Spinal cord (tissue), 9 donors: ENCODE measurements at regions not wholly inside any gene's neighbourhood (a gene's known extent, or its start where the extent isn't known, plus 50 kb on each side); places are given as distances from the start of the nearest gene placed in this dataset.

ENCODE experiments used
- DNase-seq, 6 donors: peaks; one replicate each; pipeline versions ENCODE4 v3.0.0 to v3.0.0-alpha.2; 2013 to 2015; ENCODE audit warnings: low spot score in 6 of 6, low read depth in 4 of 6
- H3K27ac ChIP-seq: one replicate; pipeline ENCODE4 v1.5.1; 2013; ENCODE audit warnings: low read depth, low read length, control low read depth
- H3K27me3 ChIP-seq: one replicate; pipeline ENCODE4 v1.6.1; 2013; ENCODE audit warnings: low read length; ENCODE audit not compliant: control insufficient read depth, insufficient read depth
- H3K36me3 ChIP-seq: one replicate; pipeline ENCODE4 v1.6.1; 2013; ENCODE audit warnings: low read length; ENCODE audit not compliant: control insufficient read depth, insufficient read depth
- H3K4me1 ChIP-seq: one replicate; pipeline ENCODE4 v1.6.1; 2013; ENCODE audit warnings: low read length; ENCODE audit not compliant: control insufficient read depth, insufficient read depth
- H3K4me3 ChIP-seq: one replicate; pipeline ENCODE4 v1.5.1; 2013; ENCODE audit warnings: low read depth, low read length, control low read depth
- H3K9me3 ChIP-seq: one replicate; pipeline ENCODE4 v1.6.1; 2013; ENCODE audit warnings: low read length; ENCODE audit not compliant: control insufficient read depth, insufficient read depth
- WGBS: methylation state at CpG from one replicate; pipeline ENCODE4 v1.1.5; 2013; ENCODE audit warnings: missing lambda C conversion rate; ENCODE audit not compliant: insufficient coverage; 5-methylcytosine and 5-hydroxymethylcytosine counted together
- donor health status: healthy.

DNA sequence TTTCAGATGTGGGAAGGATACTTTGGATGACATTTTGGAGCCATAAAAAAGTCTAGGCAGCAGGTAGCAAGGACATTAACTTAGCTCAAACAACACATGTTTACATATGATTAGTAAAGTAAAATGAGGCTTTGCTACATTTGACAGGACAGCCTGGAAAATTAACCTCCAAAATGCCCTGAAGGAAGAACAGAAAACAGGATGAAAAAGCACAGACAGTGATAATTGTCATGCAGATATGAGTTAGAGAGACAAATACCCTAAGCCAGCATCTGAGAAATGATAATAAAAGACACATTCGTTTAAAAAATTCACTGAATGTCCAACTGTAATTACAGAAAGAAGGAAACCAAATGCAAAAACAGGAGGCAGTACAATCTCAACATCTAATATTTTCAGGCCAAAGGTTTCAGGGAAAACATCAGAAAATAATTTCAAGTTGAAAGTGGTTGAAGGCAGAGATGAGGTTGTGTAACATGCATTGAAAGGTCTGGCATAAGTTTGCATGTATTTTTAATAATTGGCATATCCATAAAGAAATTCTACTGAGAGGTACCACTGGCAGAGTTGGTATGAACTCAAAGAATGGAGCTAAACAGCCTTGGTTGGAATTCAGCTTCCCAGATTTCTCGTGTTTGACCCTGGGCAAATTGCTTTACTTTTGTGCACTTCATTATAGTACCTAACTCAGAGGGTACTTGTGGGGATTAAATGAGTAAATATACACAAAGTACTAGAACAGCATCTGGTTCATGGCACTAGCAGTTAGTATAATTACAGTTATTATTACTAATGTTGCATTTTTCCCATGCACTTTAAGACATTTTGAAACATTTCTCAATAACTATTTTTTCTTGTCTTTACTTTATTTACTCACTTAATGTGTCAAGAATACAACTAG, 54.4 kb upstream of the MAP9 start:
- no peaks in the 10 kb centered on the region for H3K4me1 ChIP-seq
- no peak overlapping the region for H3K27ac ChIP-seq
- H3K36me3 ChIP-seq, result no peaks in the 10 kb centered on the region
- no CpG with 5 or more reads among the region's 2 CpGs for WGBS
- DNase-seq, result no peak
- no peak overlapping the region for H3K4me3 ChIP-seq
- H3K9me3 ChIP-seq, result peaks cover 4% of the 10 kb centered on the region
- no peaks in the 10 kb centered on the region for H3K27me3 ChIP-seq

- H3K9me3 ChIP-seq, result peaks cover 4% of the 10 kb centered on the region
Measured at GRCh38 chr4:155428128-155428527, 51.4 kb upstream of the MAP9 start.

DNA sequence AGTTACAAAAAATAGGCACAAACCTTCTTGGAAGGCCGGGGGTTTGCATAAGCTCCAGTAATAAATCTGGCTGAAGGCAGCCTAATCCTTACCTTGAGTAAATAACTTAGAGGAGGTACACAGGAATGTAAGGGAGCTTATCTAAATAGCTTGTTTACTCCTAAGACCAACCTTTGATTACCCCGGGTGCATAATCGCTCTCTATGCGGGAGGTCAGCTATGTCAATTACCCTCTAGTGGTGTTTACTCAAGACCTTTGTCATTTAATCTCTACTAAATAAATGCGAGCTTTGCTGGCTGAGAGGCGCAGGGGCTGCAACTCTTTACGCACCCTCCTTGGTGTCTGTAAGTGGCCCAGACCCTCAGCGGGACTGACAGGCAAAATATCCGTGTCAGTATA, 50.2 kb upstream of the MAP9 start:
- H3K27me3 ChIP-seq, result no peaks in the 10 kb centered on the region
- no peaks in the 10 kb centered on the region for H3K4me1 ChIP-seq
- H3K36me3 ChIP-seq, result no peaks in the 10 kb centered on the region
- H3K27ac ChIP-seq, result no peak overlapping the region
- no peak for DNase-seq
- H3K9me3 ChIP-seq, result peaks cover 6% of the 10 kb centered on the region
- WGBS, result 44% methylated on average over 6 of the region's 9 CpGs
- no peak overlapping the region for H3K4me3 ChIP-seq

More at GRCh38 chr4:155428128-155428527, 51.4 kb upstream of the MAP9 start:
- Histone ChIP-seq H3K36me3 (no peaks in the 10 kb centered on the region), H3K4me1 (no peaks in the 10 kb centered on the region), H3K27ac (no peak overlapping the region), H3K27me3 (no peaks in the 10 kb centered on the region), H3K4me3 (no peak overlapping the region)
- no peak for DNase-seq
